NCI-H69 (cell line): ENCODE measurements at regions not wholly inside any gene's neighbourhood (a gene's known extent, or its start where the extent isn't known, plus 50 kb on each side); places are given as distances from the start of the nearest gene placed in this dataset.
"Not testable (repeated sequence)": the region's sequence is repeated elsewhere in the genome, so short reads cannot be mapped to it uniquely, and the experiment has no call there.

Experiments used
- DNase-seq: peaks from one replicate; lab custom pipeline; 2025; lab: John Stamatoyannopoulos, UW

DNA sequence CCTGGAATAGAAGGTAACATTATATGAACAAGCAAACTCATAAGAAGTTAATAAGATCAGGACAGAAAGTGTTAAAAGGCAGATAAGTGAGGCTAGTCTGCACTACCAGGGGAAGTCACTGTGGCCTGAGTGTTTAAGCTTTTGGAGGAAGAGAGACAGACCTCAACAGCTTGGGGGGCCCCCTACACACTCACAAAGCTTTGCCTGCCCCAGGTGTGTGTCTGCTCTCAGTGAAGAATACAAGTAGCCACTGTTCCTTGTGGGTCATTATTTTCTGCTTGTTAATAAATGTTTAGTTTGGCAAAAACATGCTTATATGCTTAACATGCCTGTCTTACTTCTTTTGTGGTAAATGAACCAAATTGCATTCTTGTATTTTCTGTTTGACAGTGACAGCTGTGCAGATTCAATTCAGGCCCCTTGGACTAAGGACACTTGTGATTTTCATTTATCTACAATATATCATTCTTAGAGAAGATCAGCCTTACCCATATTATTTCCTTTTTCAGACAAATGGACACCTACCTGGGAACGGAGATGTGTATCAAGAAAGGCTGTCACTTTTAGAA, 50.7 kb upstream of the C12orf71 start:
- DNase-seq, result no peak

DNA sequence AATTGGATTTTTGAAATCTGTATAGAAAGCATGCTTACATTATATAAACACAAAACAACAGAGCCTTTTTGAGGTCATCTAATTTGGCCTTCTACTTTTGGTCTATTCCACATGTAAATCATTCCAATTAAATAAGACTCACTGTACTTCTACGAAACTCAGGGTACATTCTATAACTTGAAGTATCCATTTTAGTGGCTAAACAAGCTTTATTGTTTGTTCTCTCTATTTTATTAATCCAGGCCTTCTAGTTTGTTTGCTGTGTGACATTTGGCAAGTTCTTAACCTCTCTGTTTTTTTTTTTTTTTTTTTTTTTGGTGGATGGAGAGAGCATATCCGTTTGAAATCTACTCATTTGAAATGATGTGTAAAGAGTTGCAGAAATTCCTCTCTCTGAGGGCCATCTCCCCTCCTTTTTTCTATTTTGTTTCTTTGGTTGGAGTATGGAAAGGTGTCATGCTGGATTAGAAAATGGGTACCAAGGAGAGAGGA, 58.1 kb upstream of the C12orf71 start:
- DNase-seq, result no peak

DNA sequence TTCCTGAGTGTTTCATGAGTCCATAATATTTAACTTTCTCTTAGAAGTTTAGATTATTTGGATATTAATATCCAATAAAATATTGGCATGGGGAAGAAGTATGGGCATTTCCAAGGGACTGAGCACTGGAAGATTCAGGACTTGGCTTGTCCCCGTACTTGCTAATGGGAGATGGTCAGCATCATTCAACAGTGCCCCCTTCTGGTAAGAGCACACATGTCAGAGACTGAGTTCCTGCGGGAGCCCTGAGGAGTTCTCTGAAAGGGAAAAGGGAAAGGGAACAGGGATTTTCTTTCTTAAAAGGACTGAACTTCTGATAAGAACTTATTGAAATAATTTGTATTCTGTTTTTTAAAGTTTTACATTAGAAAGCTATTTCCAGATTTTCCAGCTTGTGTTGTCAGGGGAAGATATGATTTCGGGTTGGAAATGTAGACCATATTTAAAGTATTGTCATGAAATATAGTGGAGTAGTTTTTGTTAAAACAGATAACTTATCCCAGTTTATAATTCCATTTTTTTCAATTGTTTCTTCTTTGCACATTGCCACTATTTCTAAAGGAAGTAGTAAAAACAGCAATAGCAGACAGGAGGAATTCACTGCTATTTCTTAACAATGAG, 59.8 kb upstream of the C12orf71 start:
- peak; percentile 74 for DNase-seq

DNA sequence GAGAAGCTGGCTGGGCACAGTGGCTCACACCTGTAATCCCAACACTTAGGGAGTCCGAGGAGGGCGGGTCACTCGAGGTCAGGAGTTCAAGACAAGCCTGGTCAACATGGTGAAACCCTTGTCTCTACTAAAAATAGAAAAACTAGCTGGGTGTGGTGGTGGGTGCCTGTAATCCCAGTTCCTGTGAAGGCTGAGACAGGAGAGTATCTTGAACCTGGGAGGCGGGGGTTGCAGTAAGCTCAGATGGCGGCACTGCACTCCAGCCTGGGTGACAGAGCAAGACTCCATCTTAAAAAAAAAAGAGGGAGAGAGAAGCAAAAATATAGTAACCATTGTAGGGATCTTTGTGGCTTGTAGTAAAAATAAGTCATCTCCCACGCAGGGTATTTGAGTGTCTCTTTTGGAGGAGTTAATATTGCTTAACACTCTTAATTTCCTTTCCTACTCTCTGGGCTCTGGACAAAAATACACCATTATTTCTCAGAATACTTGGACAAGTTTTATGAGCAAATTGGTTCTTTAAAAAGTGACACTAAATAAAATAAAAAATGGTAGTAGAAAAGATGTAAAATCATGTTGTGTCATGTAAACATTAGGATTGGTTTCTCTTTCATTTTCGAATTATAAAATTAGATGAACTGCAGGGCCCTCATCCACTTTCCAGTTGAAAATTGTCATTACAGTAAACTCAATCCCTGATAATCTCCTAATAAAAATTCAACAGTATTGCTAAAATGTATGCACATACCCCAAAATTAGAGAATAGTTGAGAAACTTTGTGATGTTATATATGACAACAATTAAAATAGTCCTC, 61.1 kb upstream of the C12orf71 start:
- DNase-seq, result no peak

DNA sequence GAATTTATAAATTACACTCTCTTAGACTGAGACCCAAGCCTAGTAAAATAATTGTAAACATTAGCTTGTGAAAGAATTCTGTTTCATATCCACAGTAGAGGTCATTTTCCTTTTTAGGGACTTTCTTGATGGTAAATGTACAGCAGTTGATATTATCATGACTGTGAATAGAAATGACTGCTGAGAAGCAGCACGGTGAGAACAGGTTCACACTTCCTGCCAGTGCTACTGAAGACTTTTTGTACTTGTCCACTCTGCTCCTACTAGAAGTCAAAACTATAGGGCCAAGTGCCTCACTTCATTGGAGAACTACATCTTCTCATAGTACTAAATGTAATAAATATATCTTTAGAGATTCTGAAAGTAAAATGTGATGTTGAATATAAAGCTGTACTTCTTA, 63.3 kb upstream of the C12orf71 start:
- not testable (repeated sequence) for DNase-seq

DNA sequence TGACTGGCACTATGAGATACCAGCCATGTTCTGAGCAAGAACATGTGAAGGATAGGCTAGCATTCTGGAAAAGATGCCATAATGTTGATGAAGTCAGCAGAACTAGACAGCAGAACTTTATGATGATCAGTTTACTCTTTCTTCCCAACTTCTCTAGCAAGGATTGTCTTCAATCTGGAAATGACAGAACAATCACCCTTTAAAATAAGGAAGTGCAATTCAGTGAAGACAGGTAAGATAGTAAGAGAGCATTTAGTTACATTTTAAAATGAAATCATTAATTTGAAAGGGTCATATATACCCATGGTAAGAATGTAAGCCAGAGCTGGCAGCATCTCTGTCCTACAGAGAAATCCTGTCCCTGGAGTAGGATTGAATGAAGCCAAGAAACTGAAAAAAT, 66.0 kb upstream of the C12orf71 start:
- no peak for DNase-seq

DNA sequence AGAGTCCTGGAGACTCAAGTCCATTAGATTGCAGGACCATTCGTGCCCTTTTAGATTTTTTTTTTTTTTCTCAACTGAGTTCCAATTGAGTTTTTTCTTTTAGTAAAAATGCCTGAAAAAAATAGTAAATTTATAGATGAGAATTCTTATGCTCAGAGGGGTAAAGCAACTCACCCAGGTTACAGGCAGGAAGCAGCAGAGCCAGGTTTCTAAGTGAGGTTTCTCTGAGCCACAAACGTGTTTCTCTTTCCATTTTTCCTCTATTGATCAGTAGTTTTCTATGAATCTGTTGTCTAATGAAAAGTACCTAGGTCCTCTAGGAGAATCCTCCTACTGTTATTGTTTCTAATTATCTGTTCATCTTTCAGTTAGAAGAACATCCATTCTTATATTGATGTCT, 66.4 kb upstream of the C12orf71 start:
- no peak for DNase-seq

DNA sequence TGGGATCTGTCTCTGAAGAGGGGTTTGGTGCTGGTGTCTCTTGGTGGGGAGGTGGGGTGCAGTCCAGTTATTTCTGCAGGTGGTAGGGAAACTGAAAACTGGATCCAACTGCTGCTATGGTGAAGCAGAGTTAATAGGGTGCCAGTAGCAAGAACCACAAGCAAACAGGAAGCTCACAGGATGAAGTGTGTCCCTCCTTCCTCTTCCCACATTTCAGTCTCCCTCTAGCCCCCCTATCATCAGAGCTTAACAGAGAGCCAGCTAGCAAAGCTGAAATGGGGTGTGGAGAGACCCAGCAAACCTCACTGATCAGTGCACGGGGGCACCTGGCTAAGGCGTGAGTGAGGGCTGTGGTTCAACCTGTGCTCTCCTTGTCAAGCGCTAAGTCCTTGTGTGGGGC, 69.1 kb upstream of the C12orf71 start:
- DNase-seq, result no peak

DNA sequence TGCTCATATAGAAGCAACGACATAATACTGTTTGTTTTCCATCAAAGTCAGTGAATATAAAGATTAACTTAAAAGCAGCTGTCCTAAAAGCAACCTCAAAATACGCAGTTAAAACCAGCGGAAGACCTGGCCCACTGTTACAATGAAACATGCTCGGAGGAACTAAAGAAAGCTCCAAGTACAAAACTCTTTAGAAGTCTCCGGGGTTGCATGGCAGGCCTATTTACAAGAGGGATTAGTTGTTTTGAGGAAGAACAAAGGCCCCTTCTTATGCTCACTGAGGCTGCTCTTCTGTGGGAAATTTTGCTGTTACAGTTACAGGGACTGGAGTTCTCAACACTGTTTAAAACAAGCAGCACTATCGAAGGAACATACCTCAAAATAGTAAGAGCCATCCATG, 75.9 kb upstream of the C12orf71 start:
- no peak for DNase-seq

DNA sequence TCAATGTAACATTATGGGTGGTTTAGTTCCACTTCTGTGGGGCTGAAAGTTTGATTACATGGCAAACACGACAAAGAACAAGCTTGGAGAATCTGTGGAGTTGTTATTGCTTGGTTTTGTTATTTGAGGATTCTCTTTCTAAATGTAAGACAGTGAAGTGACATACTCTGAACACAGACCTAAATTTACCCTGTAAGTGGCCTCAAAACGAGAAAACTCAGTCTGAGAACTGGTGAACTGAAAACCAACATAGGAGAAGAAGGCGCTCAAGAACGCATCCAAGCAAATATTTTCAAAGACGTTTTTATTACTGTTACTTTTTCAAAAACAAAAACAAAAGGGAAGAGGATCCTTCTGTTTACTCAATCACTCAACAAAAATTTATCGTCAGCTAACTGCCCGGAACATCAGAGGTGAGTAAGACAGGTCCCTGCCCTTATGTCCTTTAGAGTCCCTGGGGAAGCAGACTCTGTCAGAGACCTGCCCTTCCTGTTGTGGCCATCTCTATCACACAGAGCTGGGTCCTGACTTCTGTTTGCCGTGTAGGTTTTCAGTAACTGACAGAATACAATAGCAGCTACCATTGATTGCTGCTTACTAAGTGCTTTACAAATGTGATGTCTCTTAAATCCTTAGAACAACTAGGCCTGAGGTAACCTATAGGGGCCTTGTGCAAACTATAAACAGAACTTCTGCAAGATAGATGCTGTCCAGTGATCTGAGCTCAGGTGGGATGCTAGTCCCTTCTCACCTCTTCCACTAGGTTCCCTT, 79.3 kb upstream of the C12orf71 start:
- DNase-seq, result peak; percentile 6

DNA sequence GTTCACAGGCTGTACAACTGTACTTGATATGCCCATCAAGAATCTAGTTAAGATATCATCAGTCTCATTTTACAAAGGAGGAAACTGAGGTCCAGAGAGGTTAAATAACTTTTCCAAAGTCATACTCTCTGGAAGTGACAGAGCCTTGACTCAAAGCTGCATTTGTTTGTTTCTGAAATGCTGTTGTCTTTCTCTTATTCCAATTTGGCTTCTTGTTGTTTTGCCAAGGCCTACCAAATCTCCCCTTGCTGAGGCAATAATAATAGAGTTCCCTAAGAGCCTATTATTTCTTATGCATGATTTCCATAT, 79.8 kb upstream of the C12orf71 start:
- no peak for DNase-seq

DNA sequence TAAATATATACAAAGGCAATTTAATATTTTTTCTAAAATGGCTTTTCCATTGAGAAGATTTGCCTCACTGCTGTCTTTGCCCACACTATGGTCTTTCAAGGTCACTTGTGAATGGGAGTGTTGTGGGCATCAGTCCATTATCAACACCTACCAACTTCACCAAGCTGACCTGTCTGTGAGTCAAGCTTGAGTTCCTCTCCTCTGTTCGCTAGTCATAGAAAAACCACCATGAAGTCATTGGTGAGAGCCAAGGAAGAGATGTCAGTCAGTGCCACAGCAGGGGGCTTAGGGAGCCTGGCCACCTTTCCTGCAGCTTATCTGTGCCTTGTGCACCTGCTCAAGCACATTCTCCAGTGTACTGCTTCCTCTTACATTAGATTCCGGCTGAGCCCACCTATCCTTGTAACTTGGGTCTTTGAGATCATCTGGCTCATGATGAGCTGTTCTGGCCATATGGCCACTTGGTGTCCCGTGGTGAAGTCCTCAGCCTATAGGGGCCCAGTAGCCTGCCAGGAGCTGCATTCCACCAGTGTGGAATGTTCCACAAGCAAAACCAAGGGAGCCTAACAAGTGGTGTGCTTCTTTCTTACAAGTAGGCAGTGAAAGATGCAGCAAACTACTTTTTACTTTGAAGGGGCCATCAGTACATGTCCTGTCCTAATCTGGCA, 80.8 kb upstream of the C12orf71 start:
- peak; percentile 37 for DNase-seq

DNA sequence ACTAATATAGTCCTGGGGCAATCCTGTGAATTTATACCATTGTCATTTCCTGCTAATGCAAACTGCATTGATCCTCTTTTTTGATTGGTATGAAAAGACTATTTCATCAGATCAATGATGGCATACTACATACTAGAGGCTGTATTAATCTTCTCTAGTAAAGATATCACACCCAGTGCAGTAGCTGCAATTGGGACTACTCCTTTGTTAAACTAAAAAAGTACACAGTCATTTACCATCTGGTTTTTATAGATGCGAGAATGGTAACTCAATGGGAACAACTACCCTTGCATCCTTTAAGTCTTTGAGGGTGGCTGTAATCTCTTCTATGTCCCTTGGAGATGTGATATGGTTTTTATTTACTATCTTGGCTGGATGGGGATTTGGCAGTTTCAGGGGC, 80.2 kb upstream of the STK38L start:
- DNase-seq, result peak; percentile 74

DNA sequence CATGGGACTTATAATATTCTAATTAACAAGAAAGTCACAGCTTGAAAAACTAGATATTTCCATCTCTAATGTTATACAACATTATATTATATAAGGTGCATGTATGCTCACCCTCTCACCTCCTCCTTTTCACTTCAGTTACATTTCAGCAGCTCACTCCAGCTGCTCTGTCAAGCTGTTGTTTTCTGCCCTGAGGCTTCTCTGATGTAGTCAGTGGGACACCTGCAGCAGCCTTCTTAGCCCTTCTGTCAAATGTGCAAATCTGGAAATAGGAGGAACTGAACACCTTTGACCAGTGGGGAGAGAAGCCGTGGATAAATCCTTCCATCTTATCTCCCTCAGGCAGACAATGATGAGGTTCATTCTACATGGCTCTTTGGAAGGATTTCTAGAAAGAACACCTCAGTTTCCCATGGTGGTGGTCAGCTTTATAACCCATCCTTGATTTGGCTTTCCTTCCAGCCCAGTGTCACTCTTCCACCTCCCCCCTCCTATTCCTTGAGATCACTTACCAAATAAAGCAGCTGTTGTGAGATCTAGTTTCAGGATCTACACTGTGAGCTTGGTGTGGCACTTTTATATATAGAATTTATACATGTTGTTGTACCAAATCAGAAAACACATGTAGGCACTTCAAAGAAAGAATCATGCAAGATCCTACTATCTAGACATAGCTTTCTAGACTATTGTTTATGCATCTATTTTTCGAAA, 79.6 kb upstream of the STK38L start:
- peak; percentile 90 for DNase-seq

DNA sequence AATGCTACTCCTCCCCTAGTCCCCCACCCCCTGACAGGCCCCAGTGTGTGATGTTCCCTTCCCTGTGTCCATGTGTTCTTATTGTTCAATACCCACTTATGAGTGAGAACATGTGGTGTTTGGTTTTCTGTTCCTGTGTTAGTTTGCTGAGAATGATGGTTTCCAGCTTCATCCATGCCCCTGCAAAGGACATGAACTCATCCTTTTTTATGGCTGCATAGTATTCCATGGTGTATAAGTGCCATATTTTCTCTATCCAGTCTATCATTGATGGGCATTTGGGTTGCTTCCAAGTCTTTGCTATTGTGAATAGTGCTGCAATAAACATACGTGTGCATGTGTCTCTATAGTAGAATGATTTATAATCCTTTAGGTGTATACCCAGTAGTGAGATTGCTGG, 78.1 kb upstream of the STK38L start:
- not testable (repeated sequence) for DNase-seq

DNA sequence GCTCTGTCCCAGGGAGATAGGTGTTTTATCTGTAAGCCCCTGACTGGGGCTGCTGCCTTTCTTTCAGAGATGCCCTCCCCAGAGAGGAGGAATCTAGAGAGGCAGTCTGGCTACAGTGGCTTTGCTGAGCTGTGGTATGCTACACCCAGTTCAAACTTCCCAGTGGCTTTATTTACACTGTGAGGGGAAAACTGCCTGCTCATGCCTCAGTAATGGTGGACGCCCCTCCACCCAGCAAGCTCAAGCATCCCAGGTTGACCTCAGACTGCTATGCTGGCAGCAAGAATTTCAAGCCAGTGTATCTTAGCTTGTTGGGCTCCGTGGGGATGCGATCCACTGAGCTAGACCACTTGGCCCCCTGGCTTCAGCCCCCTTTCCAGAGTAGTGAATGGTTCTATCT, 72.6 kb upstream of the STK38L start:
- not testable (repeated sequence) for DNase-seq

DNA sequence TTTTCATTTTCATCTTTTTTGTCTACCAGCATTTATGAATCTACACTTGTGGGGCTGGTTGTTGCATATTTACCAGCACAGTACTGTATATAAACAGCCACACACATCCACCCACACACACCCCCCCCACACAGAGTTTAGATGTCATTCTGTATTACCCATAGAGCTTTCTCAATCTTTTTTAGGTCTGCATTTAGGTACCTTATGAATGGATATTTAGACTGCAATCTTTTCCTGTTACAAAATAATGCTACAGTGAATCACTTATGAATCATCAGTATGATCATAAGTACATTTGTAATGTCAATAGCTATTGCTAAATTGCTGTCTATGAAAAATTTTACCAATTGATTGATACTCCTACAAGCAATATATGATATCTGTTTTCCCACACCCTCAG, 67.3 kb upstream of the STK38L start:
- DNase-seq, result no peak

DNA sequence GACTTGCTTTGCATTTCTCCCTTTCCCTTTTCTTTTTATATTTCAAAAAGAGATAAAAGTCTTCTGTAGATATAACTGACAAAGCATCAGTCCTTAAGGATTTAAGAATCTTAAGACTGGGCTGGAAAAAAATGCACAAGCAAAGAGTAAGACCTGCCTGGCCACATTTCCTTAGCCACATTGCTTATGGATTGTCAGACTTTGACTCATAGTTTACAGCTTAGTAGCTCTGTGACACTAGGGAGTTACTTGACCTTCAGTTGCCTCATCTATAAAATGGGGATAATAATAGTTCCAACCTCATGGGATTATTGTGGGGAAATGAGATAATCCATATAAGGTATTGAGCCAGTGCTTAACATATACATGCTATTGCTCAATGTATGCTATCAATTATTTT, 66.4 kb upstream of the STK38L start:
- DNase-seq, result no peak

DNA sequence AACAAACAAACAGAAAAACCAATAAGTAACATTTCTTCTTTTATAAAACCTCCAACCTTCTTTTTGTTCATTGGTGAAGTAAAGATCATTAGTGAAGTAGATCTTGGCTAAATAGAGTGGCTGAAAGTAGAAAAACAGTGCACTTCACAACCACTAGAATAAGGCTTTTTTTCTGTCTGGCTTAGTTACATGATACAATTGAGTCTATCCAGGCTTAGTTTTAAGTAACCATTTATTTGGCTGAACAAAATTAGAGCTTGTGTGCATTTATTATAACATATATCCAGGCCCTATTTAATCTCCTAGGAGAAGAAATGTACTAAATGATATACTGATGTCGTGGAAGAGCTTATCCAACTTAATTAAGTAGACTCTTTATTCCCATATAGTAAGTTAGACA, 65.8 kb upstream of the STK38L start:
- no peak for DNase-seq

DNA sequence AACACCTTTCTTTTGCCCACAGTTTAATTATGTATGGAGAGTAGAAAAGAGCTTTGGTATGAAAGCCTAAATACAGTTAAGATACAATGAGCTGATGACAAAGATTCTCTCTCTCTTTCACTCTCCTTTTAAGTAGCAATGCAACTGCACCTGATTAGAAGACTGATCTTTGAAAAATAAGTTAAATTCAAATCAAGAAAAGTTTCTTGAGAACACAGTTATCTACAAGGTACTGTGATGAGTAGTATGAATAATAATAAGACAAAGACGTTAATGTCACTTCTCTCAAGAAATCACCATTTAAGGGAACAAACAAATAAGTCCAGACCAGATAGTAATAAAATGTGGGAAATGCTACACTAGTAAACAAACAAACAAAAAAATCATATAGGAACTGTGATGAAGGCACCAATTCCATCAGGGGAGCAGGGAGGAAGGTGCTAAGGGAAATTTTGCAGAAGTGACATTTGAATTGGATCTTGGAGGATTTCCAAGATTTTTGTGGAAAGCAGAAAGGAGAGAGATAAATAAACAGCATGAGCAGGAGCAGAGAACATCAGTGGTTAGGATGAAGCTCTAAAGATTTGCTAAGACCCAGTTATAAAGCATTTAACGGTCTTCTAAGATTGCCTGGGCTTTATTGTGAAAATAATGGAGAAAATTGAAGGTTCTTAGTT, 65.2 kb upstream of the STK38L start:
- peak; percentile 8 for DNase-seq
